GM12878 (cell line): ENCODE measurements at regions not wholly inside any gene's neighbourhood (a gene's known extent, or its start where the extent isn't known, plus 50 kb on each side); places are given as distances from the start of the nearest gene placed in this dataset.

ENCODE experiments used
- ATAC-seq: fragments of 200-7000 bp; cut with Tn5 transposase; 3 replicates; pipeline ENCODE4 v1.9.1; 2020; ENCODE audit warnings: mild to moderate bottlenecking, moderate library complexity
- BruUV-seq: library from RNA; stranded (reverse); fragments of 400-500 nt; replicated peaks from 2 replicates; lab custom pipeline; 2021; lab: Mats Ljungman, UMichigan
- CTCF ChIA-PET: fragments of 300-600 bp; sonication (Branson Sonifier 250); formaldehyde crosslinking; extraction: SDS; loops from one replicate; lab custom pipeline; 2021; ENCODE audit warnings: inconsistent platforms; lab: Yijun Ruan, JAX
- POLR2A ChIA-PET: fragments of 350-600 bp; formaldehyde crosslinking; extraction: SDS; loops from one replicate; lab custom pipeline; 2021; ENCODE audit warnings: inconsistent platforms; lab: Charles Lee
- RAD21 ChIA-PET: fragments of 300-600 bp; sonication (Branson Sonifier 250); formaldehyde crosslinking; loops from one replicate; lab custom pipeline; 2023; ENCODE audit warnings: antibody characterized with exemption; ENCODE audit not compliant: unreplicated experiment; lab: Charles Lee
- SMC1A ChIA-PET: fragments of 300-600 bp; sonication (Branson Sonifier 250); formaldehyde crosslinking; loops from one replicate; lab custom pipeline; 2023; ENCODE audit not compliant: unreplicated experiment, uncharacterized antibody; lab: Charles Lee
- DNase-seq: peaks from one replicate; pipeline ENCODE4 v3.0.0-alpha.2; 2011; ENCODE audit warnings: low read depth, low spot score
- FAIRE-seq: peaks from 3 replicates; lab custom pipeline; 2011; peaks lifted over from hg19 to GRCh38; lab: Jason Lieb, UNC
- H2AFZ ChIP-seq: 2 replicates; pipeline ENCODE4 v1.6.0; 2011; ENCODE audit warnings: low read depth, low read length, control low read depth; ENCODE audit not compliant: control insufficient read depth
- H3K27ac ChIP-seq: 2 replicates; pipeline ENCODE4 v1.5.1; 2011; ENCODE audit warnings: control low read depth; ENCODE audit not compliant: control insufficient read depth, insufficient read depth
- H3K27me3 ChIP-seq, 2 experiments: replicated peaks in 1 of 2; 2 replicates each; pipeline versions ENCODE4 v1.6.0 to v1.6.1; 2011; ENCODE audit warnings: low read length in 1 of 2; ENCODE audit not compliant: control insufficient read depth in 2 of 2, insufficient read depth in 2 of 2
- H3K36me3 ChIP-seq, 2 experiments: 2 replicates each; pipeline ENCODE4 v1.5.1; 2011; ENCODE audit warnings: low read length in 1 of 2; ENCODE audit not compliant: control insufficient read depth in 2 of 2, insufficient read depth in 2 of 2
- H3K4me1 ChIP-seq: 2 replicates; pipeline ENCODE4 v1.6.1; 2011; ENCODE audit warnings: mild to moderate bottlenecking, low read length, moderate library complexity, mixed read lengths; ENCODE audit not compliant: control insufficient read depth, insufficient read depth
- H3K4me2 ChIP-seq: 2 replicates; pipeline ENCODE4 v1.6.0; 2011; ENCODE audit warnings: control low read depth; ENCODE audit not compliant: control insufficient read depth, insufficient read depth
- H3K4me3 ChIP-seq: fragments of 200-600 bp; sonication (generic); 2 replicates; pipeline ENCODE4 v1.5.1; 2016
- H3K79me2 ChIP-seq: 2 replicates; pipeline ENCODE4 v1.6.0; 2011; ENCODE audit warnings: low read length; ENCODE audit not compliant: control insufficient read depth, insufficient read depth
- H3K9ac ChIP-seq: 2 replicates; pipeline ENCODE4 v1.8.0; 2011; ENCODE audit warnings: low read length, control low read depth, mixed read lengths; ENCODE audit not compliant: control insufficient read depth, insufficient read depth
- H3K9me3 ChIP-seq: replicated peaks from 3 replicates; pipeline ENCODE4 v1.5.1; 2011; ENCODE audit warnings: mild to moderate bottlenecking, low read length; ENCODE audit not compliant: control insufficient read depth, insufficient read depth
- H4K20me1 ChIP-seq: 2 replicates; pipeline ENCODE4 v1.6.0; 2011; ENCODE audit not compliant: control insufficient read depth, insufficient read depth
- BACH1 ChIP-seq: fragments of 450-650 bp; IDR thresholded peaks from 2 replicates; pipeline ENCODE4 v1.6.1; 2017; ENCODE audit warnings: mild to moderate bottlenecking, borderline replicate concordance
- BHLHE40 ChIP-seq, 2 experiments: fragments of 450-650 bp in 1 of 2; IDR thresholded peaks; 2 replicates each; pipeline ENCODE4 v1.6.1; 2011 to 2017; ENCODE audit warnings: low read depth in 2 of 2, borderline replicate concordance in 1 of 2, improper control_type of control experiment in 1 of 2, low read length in 1 of 2, mild to moderate bottlenecking in 1 of 2
- CBFB ChIP-seq: IDR thresholded peaks from 2 replicates; pipeline ENCODE4 v1.6.1; 2016; ENCODE audit warnings: antibody characterized with exemption, low read depth
- CEBPB ChIP-seq, 2 experiments: fragments of 150-350 bp in 1 of 2; IDR thresholded peaks; 2 replicates each; pipeline ENCODE4 v1.6.1; 2012 to 2014; ENCODE audit warnings: low read depth in 2 of 2, low read length in 2 of 2, borderline replicate concordance in 1 of 2, inconsistent platforms in 1 of 2
- CHD1 ChIP-seq: IDR thresholded peaks from 2 replicates; pipeline ENCODE4 v1.6.1; 2012; ENCODE audit warnings: low read depth, low read length, improper control_type of control experiment
- FOS ChIP-seq: IDR thresholded peaks from 3 replicates; pipeline ENCODE4 v1.6.1; 2011; ENCODE audit warnings: borderline replicate concordance; ENCODE audit not compliant: insufficient read length; ENCODE audit errors: extremely low read depth
- FOXK2 ChIP-seq: fragments of 450-650 bp; IDR thresholded peaks from 2 replicates; pipeline ENCODE4 v1.6.1; 2017; ENCODE audit warnings: mild to moderate bottlenecking, moderate library complexity
- IKZF2 ChIP-seq, 2 experiments: fragments of 450-650 bp; IDR thresholded peaks; 2 replicates each; pipeline ENCODE4 v1.6.1; 2017; ENCODE audit warnings: mild to moderate bottlenecking in 2 of 2, moderate library complexity in 2 of 2
- KLF5 ChIP-seq: fragments of 450-650 bp; IDR thresholded peaks from 2 replicates; pipeline ENCODE4 v1.6.1; 2014; ENCODE audit warnings: mild to moderate bottlenecking; ENCODE audit not compliant: partially characterized antibody
- MEF2B ChIP-seq: fragments of 450-650 bp; IDR thresholded peaks from 2 replicates; pipeline ENCODE4 v1.6.1; 2018; ENCODE audit warnings: mild to moderate bottlenecking, moderate library complexity; ENCODE audit not compliant: partially characterized antibody, poor library complexity, severe bottlenecking
- MLLT1 ChIP-seq: fragments of 450-650 bp; IDR thresholded peaks from 2 replicates; pipeline ENCODE4 v1.6.1; 2016; ENCODE audit warnings: mild to moderate bottlenecking
- MXI1 ChIP-seq: fragments of 150-350 bp; IDR thresholded peaks from 2 replicates; pipeline ENCODE4 v1.6.1; 2011; ENCODE audit warnings: low read depth, mild to moderate bottlenecking, inconsistent platforms, low read length, improper control_type of control experiment
- RB1 ChIP-seq: fragments of 450-650 bp; formaldehyde crosslinking; IDR thresholded peaks from 2 replicates; pipeline ENCODE4 v1.6.1; 2017; ENCODE audit warnings: mild to moderate bottlenecking, borderline replicate concordance
- ZNF622 ChIP-seq: fragments of 450-650 bp; IDR thresholded peaks from 2 replicates; pipeline ENCODE4 v1.6.1; 2017; ENCODE audit warnings: mild to moderate bottlenecking, inconsistent platforms
- WGBS: methylation state at CpG from one replicate; pipeline ENCODE4 v1.1.6; 2016; ENCODE audit warnings: low lambda C conversion rate; ENCODE audit not compliant: insufficient replicate concordance, insufficient coverage; ENCODE audit errors: missing lambda C conversion rate; 5-methylcytosine and 5-hydroxymethylcytosine counted together
- in situ Hi-C: fragments of 300-500 bp; cut with MboI; formaldehyde crosslinking; loops from 9 replicates; pipeline ENCODE4 v1.14.3; 2018; ENCODE audit warnings: mixed read lengths
- intact Hi-C: fragments of 100-400 bp; cut with micrococcal nuclease; formaldehyde crosslinking; loops from one replicate; pipeline ENCODE4 v1.14.2; 2022; ENCODE audit not compliant: unreplicated experiment

- 6% methylated on average over 3 of the region's 3 CpGs for WGBS
- TF ChIP-seq IKZF2 (IDR thresholded peaks at IDR 0.05): no peak
- TF ChIP-seq ZNF622: no peak
- no peak for TF ChIP-seq CHD1
- TF ChIP-seq RB1: no peak
- no peak for TF ChIP-seq MLLT1
- no peak for TF ChIP-seq FOS
- TF ChIP-seq, all 136 proteins: peak for 0
- no peak overlapping the region for H3K4me3 ChIP-seq
- POLR2A ChIA-PET: no interaction called here
- H3K4me2 ChIP-seq: no peak overlapping the region
- H3K9me3 ChIP-seq: no peaks in the 10 kb centered on the region; the same call in 2 of the 3 replicates
- no peak for FAIRE-seq
- SMC1A ChIA-PET: no interaction called here
- no TSS peak for BruUV-seq
- H3K79me2 ChIP-seq: no peaks in the 10 kb centered on the region
- H2AFZ ChIP-seq: no peak overlapping the region
- intact Hi-C loops: no loop called here
- H3K36me3 ChIP-seq: no peaks in the 10 kb centered on the region
- H3K27me3 ChIP-seq: no peaks in the 10 kb centered on the region
- H3K9ac ChIP-seq: no peak overlapping the region
- RAD21 ChIA-PET: no interaction called here
- CTCF ChIA-PET: no interaction called here
- H4K20me1 ChIP-seq: no peaks in the 10 kb centered on the region
- no peaks in the 10 kb centered on the region for H3K4me1 ChIP-seq
- in situ Hi-C loops: no loop called here
- DNase-seq: no peak
- H3K27ac ChIP-seq: no peak overlapping the region
- no peak for ATAC-seq
These were observed 73.6 kb upstream of the RPL34 start for GRCh38 chr4:108546728-108547127.

GRCh38 chr4:108544481-108544880 is 75.9 kb upstream of the RPL34 start:
- Histone ChIP-seq H3K27ac (no peak overlapping the region), H3K4me2 (no peak overlapping the region), H3K9me3 (no peaks in the 10 kb centered on the region; the same call in 2 of the 3 replicates), H4K20me1 (no peaks in the 10 kb centered on the region), H3K36me3 (no peaks in the 10 kb centered on the region), H3K79me2 (no peaks in the 10 kb centered on the region), H2AFZ (no peak overlapping the region), H3K27me3 (no peaks in the 10 kb centered on the region), H3K4me3 (no peak overlapping the region), H3K9ac (no peak overlapping the region), H3K4me1 (no peaks in the 10 kb centered on the region)
- TF ChIP-seq FOXK2 (no peak), MEF2B (no peak), KLF5 (no peak), CEBPB (IDR thresholded peaks at IDR 0.05; ENCODE audit: borderline replicate concordance in 1 of 2, low read depth in 2 of 2, low read length in 2 of 2) (no peak), MXI1 (no peak), CBFB (no peak), BACH1 (no peak), BHLHE40 (IDR thresholded peaks at IDR 0.05; ENCODE audit: borderline replicate concordance in 1 of 2, low read depth in 2 of 2, low read length in 1 of 2) (no peak)
- WGBS: 51% methylated on average over 4 of the region's 4 CpGs
- DNase-seq: no peak
- SMC1A ChIA-PET: interaction anchor here (0.6 kb wide), 1 partner anchor 484 kb away, joined by 3 read pairs; no protein-coding TSS in a partner anchor
- RAD21 ChIA-PET: interaction anchor here (0.9 kb wide), 1 partner anchor 27 kb away, joined by 4 read pairs; no protein-coding TSS in a partner anchor
- intact Hi-C loops: no loop called here
- POLR2A ChIA-PET: no interaction called here
- ATAC-seq: no peak
- no peak for FAIRE-seq
- CTCF ChIA-PET: no interaction called here
- no TSS peak for BruUV-seq
- in situ Hi-C loops: no loop called here
